ENCODE measurements at regions not wholly inside any gene's neighbourhood (a gene's known extent, or its start where the extent isn't known, plus 50 kb on each side); places are given as distances from the start of the nearest gene placed in this dataset.

- TF ChIP-seq POLR2A (IDR thresholded peaks at IDR 0.05; ENCODE audit: low read depth, low read length): no peak
- TF ChIP-seq CHD1 (IDR thresholded peaks at IDR 0.05; ENCODE audit: low read depth, low read length): no peak
- TF ChIP-seq, protein P1, sequence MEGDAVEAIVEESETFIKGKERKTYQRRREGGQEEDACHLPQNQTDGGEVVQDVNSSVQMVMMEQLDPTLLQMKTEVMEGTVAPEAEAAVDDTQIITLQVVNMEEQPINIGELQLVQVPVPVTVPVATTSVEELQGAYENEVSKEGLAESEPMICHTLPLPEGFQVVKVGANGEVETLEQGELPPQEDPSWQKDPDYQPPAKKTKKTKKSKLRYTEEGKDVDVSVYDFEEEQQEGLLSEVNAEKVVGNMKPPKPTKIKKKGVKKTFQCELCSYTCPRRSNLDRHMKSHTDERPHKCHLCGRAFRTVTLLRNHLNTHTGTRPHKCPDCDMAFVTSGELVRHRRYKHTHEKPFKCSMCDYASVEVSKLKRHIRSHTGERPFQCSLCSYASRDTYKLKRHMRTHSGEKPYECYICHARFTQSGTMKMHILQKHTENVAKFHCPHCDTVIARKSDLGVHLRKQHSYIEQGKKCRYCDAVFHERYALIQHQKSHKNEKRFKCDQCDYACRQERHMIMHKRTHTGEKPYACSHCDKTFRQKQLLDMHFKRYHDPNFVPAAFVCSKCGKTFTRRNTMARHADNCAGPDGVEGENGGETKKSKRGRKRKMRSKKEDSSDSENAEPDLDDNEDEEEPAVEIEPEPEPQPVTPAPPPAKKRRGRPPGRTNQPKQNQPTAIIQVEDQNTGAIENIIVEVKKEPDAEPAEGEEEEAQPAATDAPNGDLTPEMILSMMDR (conservative IDR thresholded peaks at IDR 0.05; ENCODE audit: low read depth, low read length): no peak
- TF ChIP-seq BHLHE40 (IDR thresholded peaks at IDR 0.05; ENCODE audit: low read depth, low read length): no peak
- no peak for TF ChIP-seq RAD21 (IDR thresholded peaks at IDR 0.05; ENCODE audit: low read length)
- no peak for TF ChIP-seq SMC3 (IDR thresholded peaks at IDR 0.05; ENCODE audit: low read depth, low read length)
- no peak for TF ChIP-seq CEBPB (IDR thresholded peaks at IDR 0.05; ENCODE audit: low read depth, low read length)
- no peak for TF ChIP-seq MAFK (IDR thresholded peaks at IDR 0.05; ENCODE audit: low read depth, low read length)
- TF ChIP-seq FOS (IDR thresholded peaks at IDR 0.05; ENCODE audit: low read depth, low read length): no peak
Measured at GRCh38 chr7:145978769-145979168, 137.8 kb upstream of the CNTNAP2 start.

Measured in IMR-90 (cell line).